ENCODE measurements at regions not wholly inside any gene's neighbourhood (a gene's known extent, or its start where the extent isn't known, plus 50 kb on each side); places are given as distances from the start of the nearest gene placed in this dataset.

- H3K79me2 ChIP-seq (ENCODE audit: control insufficient read depth, insufficient read depth, low read length, unreplicated experiment) = no peaks in the 10 kb centered on the region
- no peaks in the 10 kb centered on the region for H3K36me3 ChIP-seq (ENCODE audit: insufficient read depth, low read length)
- H3K27ac ChIP-seq (ENCODE audit: low read depth, low read length) = no peak overlapping the region
- H3K4me3 ChIP-seq (ENCODE audit: low read depth, low read length) = no peak overlapping the region
- no peaks in the 10 kb centered on the region for H3K27me3 ChIP-seq (ENCODE audit: insufficient read depth, low read length)
- H2AFZ ChIP-seq (ENCODE audit: low read length, unreplicated experiment) = no peak overlapping the region
- no peaks in the 10 kb centered on the region for H3K4me1 ChIP-seq (ENCODE audit: control insufficient read depth, insufficient read depth, low read length, unreplicated experiment)
Measured at GRCh38 chr11:29876192-29876591, 140.6 kb downstream of the KCNA4 start.

GRCh38 chr11:29847219-29847618 is 169.6 kb downstream of the KCNA4 start:
- no peaks in the 10 kb centered on the region for H3K27me3 ChIP-seq (ENCODE audit: insufficient read depth, low read length)
- H2AFZ ChIP-seq (ENCODE audit: low read length, unreplicated experiment) = no peak overlapping the region
- no peaks in the 10 kb centered on the region for H3K4me1 ChIP-seq (ENCODE audit: control insufficient read depth, insufficient read depth, low read length, unreplicated experiment)
- H3K27ac ChIP-seq (ENCODE audit: low read depth, low read length) = no peak overlapping the region
- no peak overlapping the region for H3K4me3 ChIP-seq (ENCODE audit: low read depth, low read length)
- H3K79me2 ChIP-seq (ENCODE audit: control insufficient read depth, insufficient read depth, low read length, unreplicated experiment) = no peaks in the 10 kb centered on the region
- H3K36me3 ChIP-seq (ENCODE audit: insufficient read depth, low read length) = no peaks in the 10 kb centered on the region

DNA sequence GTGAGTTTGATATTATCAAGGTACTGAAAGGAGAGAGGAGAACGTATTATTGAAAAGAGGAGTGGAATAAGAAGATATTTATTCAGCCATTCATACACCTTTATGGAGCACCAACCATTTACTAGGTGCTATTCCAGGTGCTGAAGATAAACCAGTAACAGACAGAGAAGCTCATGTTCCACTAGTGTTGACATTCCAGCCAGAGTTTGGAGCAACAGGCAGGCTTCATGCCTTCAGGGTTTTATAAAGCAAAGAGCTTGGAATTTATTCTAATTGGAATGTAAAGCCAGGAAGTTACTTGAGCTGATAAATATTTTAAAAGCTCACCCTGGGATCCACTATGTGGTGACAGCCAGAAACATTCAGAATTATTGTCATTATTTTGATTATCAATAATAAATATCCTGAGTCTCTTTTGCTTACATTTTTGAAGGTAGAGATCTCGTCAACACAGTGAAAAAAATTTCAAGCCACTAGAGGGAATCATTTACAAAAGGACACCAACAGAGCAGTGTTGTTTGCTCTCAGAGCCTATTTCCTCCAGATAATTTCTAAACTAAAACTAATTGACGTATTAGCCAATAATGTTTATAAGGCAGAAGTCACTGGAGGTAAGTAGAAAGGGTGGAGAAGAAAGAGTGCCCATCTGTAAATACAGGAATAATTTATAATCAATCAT is 172.0 kb downstream of the KCNA4 start:
- H2AFZ ChIP-seq (ENCODE audit: low read length, unreplicated experiment) = no peak overlapping the region
- no peak overlapping the region for H3K4me3 ChIP-seq (ENCODE audit: low read depth, low read length)
- H3K79me2 ChIP-seq (ENCODE audit: control insufficient read depth, insufficient read depth, low read length, unreplicated experiment) = no peaks in the 10 kb centered on the region

DNA sequence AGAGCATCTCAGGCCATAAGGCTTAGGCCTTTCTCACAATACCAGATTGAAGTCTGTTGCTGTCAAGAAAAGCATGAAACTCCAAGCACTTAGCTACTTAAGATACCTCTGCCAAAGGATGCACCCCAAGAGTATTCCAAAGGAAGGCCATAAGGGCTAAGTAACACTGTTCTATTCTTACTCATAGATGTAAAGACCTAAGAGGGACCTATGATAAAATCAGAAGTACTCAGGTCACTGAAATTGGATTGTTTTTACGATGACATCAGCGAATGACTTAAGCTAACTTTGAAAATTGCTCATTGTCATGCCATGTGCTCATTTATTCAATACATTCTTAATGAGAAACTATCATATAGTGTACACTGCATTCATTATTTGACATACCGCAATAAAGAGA is 172.8 kb downstream of the KCNA4 start:
- H3K27me3 ChIP-seq (ENCODE audit: insufficient read depth, low read length) = no peaks in the 10 kb centered on the region
- no peak overlapping the region for H2AFZ ChIP-seq (ENCODE audit: low read length, unreplicated experiment)
- no peak overlapping the region for H3K4me3 ChIP-seq (ENCODE audit: low read depth, low read length)
- H3K36me3 ChIP-seq (ENCODE audit: insufficient read depth, low read length) = no peaks in the 10 kb centered on the region
- no peak overlapping the region for H3K27ac ChIP-seq (ENCODE audit: low read depth, low read length)
- H3K4me1 ChIP-seq (ENCODE audit: control insufficient read depth, insufficient read depth, low read length, unreplicated experiment) = no peaks in the 10 kb centered on the region
- no peaks in the 10 kb centered on the region for H3K79me2 ChIP-seq (ENCODE audit: control insufficient read depth, insufficient read depth, low read length, unreplicated experiment)

More for the DNA sequence above, 172.0 kb downstream of the KCNA4 start:
- Histone ChIP-seq H3K4me1 (ENCODE audit: control insufficient read depth, insufficient read depth, low read length, unreplicated experiment) (no peaks in the 10 kb centered on the region), H3K27me3 (ENCODE audit: insufficient read depth, low read length) (no peaks in the 10 kb centered on the region), H3K36me3 (ENCODE audit: insufficient read depth, low read length) (no peaks in the 10 kb centered on the region), H3K27ac (ENCODE audit: low read depth, low read length) (no peak overlapping the region)

DNA sequence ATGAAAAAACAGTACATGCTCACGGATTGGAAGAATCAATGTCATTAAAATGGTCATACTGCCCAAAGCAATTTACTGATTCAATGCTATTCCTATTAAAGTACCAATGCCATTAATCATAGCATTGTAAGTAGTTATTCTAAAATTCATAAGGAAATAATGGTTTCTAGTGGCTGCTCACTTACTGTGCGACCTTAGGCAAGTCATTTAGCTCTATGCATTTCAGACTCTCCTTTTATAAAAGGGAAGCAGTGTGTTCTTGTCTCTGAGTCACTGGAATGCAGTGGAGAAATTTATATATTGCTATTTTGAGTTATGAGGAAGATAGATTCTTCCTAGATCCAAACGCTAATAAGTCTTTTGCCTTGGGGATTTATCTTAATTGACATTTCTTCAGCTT is 174.8 kb downstream of the KCNA4 start:
- Histone ChIP-seq H3K27me3 (ENCODE audit: insufficient read depth, low read length) (no peaks in the 10 kb centered on the region), H3K79me2 (ENCODE audit: control insufficient read depth, insufficient read depth, low read length, unreplicated experiment) (no peaks in the 10 kb centered on the region), H3K36me3 (ENCODE audit: insufficient read depth, low read length) (no peaks in the 10 kb centered on the region), H3K27ac (ENCODE audit: low read depth, low read length) (no peak overlapping the region), H3K4me3 (ENCODE audit: low read depth, low read length) (no peak overlapping the region), H2AFZ (ENCODE audit: low read length, unreplicated experiment) (no peak overlapping the region), H3K4me1 (ENCODE audit: control insufficient read depth, insufficient read depth, low read length, unreplicated experiment) (no peaks in the 10 kb centered on the region)

GRCh38 chr11:29826878-29827277 is 190.0 kb downstream of the KCNA4 start:
- Histone ChIP-seq H3K27me3 (ENCODE audit: insufficient read depth, low read length) (no peaks in the 10 kb centered on the region), H3K4me1 (ENCODE audit: control insufficient read depth, insufficient read depth, low read length, unreplicated experiment) (no peaks in the 10 kb centered on the region), H3K36me3 (ENCODE audit: insufficient read depth, low read length) (no peaks in the 10 kb centered on the region), H2AFZ (ENCODE audit: low read length, unreplicated experiment) (no peak overlapping the region), H3K27ac (ENCODE audit: low read depth, low read length) (no peak overlapping the region), H3K79me2 (ENCODE audit: control insufficient read depth, insufficient read depth, low read length, unreplicated experiment) (no peaks in the 10 kb centered on the region), H3K4me3 (ENCODE audit: low read depth, low read length) (no peak overlapping the region)

- Histone ChIP-seq H3K4me1 (ENCODE audit: control insufficient read depth, insufficient read depth, low read length, unreplicated experiment) (no peaks in the 10 kb centered on the region), H3K27ac (ENCODE audit: low read depth, low read length) (no peak overlapping the region), H2AFZ (ENCODE audit: low read length, unreplicated experiment) (no peak overlapping the region), H3K36me3 (ENCODE audit: insufficient read depth, low read length) (no peaks in the 10 kb centered on the region), H3K27me3 (ENCODE audit: insufficient read depth, low read length) (no peaks in the 10 kb centered on the region), H3K4me3 (ENCODE audit: low read depth, low read length) (no peak overlapping the region), H3K79me2 (ENCODE audit: control insufficient read depth, insufficient read depth, low read length, unreplicated experiment) (no peaks in the 10 kb centered on the region)
Measured at GRCh38 chr11:29816359-29816758, 200.5 kb downstream of the KCNA4 start.

GRCh38 chr11:29809121-29809520 is 207.7 kb downstream of the KCNA4 start:
- no peaks in the 10 kb centered on the region for H3K4me1 ChIP-seq (ENCODE audit: control insufficient read depth, insufficient read depth, low read length, unreplicated experiment)
- no peak overlapping the region for H2AFZ ChIP-seq (ENCODE audit: low read length, unreplicated experiment)
- H3K27ac ChIP-seq (ENCODE audit: low read depth, low read length) = no peak overlapping the region
- H3K79me2 ChIP-seq (ENCODE audit: control insufficient read depth, insufficient read depth, low read length, unreplicated experiment) = no peaks in the 10 kb centered on the region
- no peak overlapping the region for H3K4me3 ChIP-seq (ENCODE audit: low read depth, low read length)
- no peaks in the 10 kb centered on the region for H3K27me3 ChIP-seq (ENCODE audit: insufficient read depth, low read length)
- no peaks in the 10 kb centered on the region for H3K36me3 ChIP-seq (ENCODE audit: insufficient read depth, low read length)

DNA sequence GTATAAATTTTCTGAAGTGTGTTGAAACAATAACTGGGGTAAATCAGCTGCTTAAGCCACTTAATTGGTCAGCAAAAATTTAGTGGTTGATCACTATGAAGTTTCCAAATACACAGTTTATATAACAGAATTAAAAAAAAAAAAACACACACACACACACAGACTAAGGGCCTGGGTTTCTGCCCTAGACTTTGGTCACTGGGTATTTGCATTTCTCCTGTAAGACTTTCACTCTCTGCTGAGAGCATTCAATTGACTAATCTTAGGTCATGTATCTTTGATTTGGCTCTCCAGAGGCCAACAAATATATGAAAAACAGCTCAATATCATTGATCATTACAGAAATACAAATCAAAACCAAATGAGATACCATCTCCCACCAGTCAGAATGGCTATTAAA is 214.3 kb downstream of the KCNA4 start:
- Histone ChIP-seq H3K27ac (ENCODE audit: low read depth, low read length) (no peak overlapping the region), H3K36me3 (ENCODE audit: insufficient read depth, low read length) (no peaks in the 10 kb centered on the region), H3K27me3 (ENCODE audit: insufficient read depth, low read length) (no peaks in the 10 kb centered on the region), H3K4me3 (ENCODE audit: low read depth, low read length) (no peak overlapping the region), H2AFZ (ENCODE audit: low read length, unreplicated experiment) (no peak overlapping the region), H3K79me2 (ENCODE audit: control insufficient read depth, insufficient read depth, low read length, unreplicated experiment) (no peaks in the 10 kb centered on the region), H3K4me1 (ENCODE audit: control insufficient read depth, insufficient read depth, low read length, unreplicated experiment) (no peaks in the 10 kb centered on the region)

DNA sequence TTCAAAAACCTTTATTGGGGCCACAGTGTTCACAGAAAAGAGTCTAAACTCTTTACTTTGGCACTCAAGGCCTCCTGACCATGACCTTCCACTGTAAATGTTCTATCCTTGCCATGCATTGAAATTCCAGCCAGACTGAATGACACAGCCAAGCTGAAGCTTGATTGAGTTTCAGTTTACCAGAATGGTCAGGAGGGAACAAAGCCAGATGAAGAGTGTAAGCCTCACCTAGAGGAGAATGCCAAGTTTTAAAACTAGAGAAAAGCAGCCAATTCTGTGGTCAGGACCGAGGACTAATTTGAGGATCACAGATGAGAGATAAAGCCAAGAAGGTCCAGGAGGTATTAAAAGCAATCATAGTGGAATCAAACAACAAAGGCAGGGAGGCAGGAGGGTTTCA is 215.3 kb downstream of the KCNA4 start:
- Histone ChIP-seq H3K4me1 (ENCODE audit: control insufficient read depth, insufficient read depth, low read length, unreplicated experiment) (no peaks in the 10 kb centered on the region), H3K79me2 (ENCODE audit: control insufficient read depth, insufficient read depth, low read length, unreplicated experiment) (no peaks in the 10 kb centered on the region), H2AFZ (ENCODE audit: low read length, unreplicated experiment) (no peak overlapping the region), H3K27me3 (ENCODE audit: insufficient read depth, low read length) (no peaks in the 10 kb centered on the region), H3K4me3 (ENCODE audit: low read depth, low read length) (no peak overlapping the region), H3K36me3 (ENCODE audit: insufficient read depth, low read length) (no peaks in the 10 kb centered on the region), H3K27ac (ENCODE audit: low read depth, low read length) (no peak overlapping the region)

DNA sequence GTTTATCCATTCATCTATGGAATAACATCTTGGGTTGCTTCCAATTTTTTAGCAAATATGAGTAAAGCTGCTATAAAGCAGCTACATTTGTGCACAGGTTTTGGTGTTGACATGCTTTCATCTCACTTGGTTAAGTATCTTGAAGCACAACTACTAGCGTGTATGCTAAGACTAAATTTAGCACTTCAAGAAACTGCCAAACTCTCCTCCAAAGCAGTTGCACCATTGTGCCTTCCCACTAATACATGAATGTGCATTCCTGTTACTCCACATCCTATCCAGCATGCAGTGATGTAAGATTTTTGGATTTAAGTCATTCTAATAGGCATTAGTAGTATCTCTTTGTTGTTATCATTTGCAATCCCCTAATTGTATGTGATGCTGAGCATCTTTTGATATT is 230.7 kb downstream of the KCNA4 start:
- Histone ChIP-seq H3K27ac (ENCODE audit: low read depth, low read length) (no peak overlapping the region), H3K36me3 (ENCODE audit: insufficient read depth, low read length) (no peaks in the 10 kb centered on the region), H3K27me3 (ENCODE audit: insufficient read depth, low read length) (no peaks in the 10 kb centered on the region), H3K4me3 (ENCODE audit: low read depth, low read length) (no peak overlapping the region), H2AFZ (ENCODE audit: low read length, unreplicated experiment) (no peak overlapping the region), H3K79me2 (ENCODE audit: control insufficient read depth, insufficient read depth, low read length, unreplicated experiment) (no peaks in the 10 kb centered on the region), H3K4me1 (ENCODE audit: control insufficient read depth, insufficient read depth, low read length, unreplicated experiment) (no peaks in the 10 kb centered on the region)
